ENCODE measurements at regions not wholly inside any gene's neighbourhood (a gene's known extent, or its start where the extent isn't known, plus 50 kb on each side); places are given as distances from the start of the nearest gene placed in this dataset.

DNA sequence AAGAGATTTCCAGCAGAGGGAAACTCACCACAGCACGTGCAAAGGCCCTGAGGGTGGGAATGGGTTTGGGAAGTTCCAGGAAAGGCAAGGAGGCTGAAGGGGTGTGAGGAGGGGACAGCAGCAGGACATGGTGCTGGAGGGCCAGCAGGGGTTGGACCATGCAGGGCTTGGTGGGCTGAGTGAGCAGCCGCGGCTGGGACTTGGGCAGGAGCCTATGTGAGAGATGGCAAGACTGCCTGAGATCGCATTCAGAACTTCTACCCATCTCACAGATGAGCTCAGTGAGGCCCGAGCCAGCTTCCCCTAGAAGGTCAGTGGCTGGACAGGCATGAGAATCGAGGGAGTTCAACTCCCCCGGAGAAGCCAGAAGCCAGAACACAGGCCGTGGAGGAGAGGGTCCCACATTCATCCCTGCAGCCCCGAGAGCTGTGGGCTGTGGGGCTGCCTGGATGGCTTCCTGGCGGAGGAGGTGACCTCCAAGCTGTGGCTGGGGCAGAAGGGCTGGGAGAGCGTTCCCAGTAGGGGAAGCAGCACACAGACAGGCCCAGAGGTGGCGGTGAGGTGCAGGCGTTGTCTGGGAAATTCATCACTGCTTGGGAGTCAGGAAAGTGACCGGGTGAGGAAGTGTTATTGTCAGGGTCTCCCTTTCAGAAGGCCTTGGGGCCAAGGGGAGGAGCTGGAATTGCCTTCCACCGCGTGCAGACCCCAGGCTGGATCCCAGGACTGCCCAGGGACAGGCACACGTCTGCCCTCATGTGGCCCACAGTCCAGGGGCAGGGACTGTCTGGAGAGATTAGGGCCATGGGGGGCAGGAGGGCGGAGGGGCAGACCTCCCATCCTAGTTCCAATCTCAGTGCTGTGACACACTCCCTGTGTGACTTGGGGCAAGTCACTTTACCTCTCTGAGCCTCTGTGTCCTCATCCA lies 103.8 kb downstream of the CEBPB start:
- H3K9ac ChIP-seq (ENCODE audit: low read depth in 1 of 2, low read length in 2 of 2) = no peak overlapping the region
- no peaks in the 10 kb centered on the region for H3K36me3 ChIP-seq (ENCODE audit: control insufficient read depth in 1 of 2, insufficient read depth in 2 of 2, low read length in 2 of 2)
- no peak overlapping the region for H3K27ac ChIP-seq (ENCODE audit: low read depth, low read length)
- no peaks in the 10 kb centered on the region for H3K27me3 ChIP-seq (ENCODE audit: control insufficient read depth in 1 of 2, insufficient read depth in 2 of 2, low read length in 2 of 2)
- H3K9me3 ChIP-seq (ENCODE audit: control insufficient read depth in 1 of 2, low read length in 2 of 2) = no peaks in the 10 kb centered on the region
- H3K4me3 ChIP-seq (ENCODE audit: low read depth in 1 of 2, low read length in 2 of 2) = no peak overlapping the region
- peaks cover 17 to 18% of the 10 kb centered on the region in 2 donors for H3K4me1 ChIP-seq (ENCODE audit: control insufficient read depth in 1 of 2, insufficient read depth in 2 of 2, low read length in 2 of 2)

DNA sequence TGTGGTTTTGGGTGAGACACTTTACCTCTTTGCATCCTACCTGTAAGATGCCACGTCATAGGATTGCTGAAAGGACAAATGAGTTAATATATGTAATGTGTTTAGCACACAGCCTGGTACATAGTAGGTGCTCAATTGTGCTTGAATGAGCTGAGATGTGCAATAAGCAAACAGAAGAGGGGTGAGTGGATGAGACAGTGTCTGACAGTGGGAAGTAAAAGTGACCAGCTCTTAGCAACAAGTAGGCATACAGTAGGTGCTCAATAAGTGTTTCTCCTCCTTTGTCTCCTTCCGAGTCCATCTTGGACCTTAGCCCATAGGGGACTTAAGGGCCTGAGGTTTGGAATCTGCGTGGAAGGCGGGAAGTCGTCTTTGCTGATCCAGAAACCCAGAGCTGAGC lies 104.7 kb downstream of the CEBPB start:
- H3K9ac ChIP-seq (ENCODE audit: low read depth in 1 of 2, low read length in 2 of 2) = no peak overlapping the region
- H3K9me3 ChIP-seq (ENCODE audit: control insufficient read depth in 1 of 2, low read length in 2 of 2) = no peaks in the 10 kb centered on the region
- no peaks in the 10 kb centered on the region for H3K27me3 ChIP-seq (ENCODE audit: control insufficient read depth in 1 of 2, insufficient read depth in 2 of 2, low read length in 2 of 2)
- H3K27ac ChIP-seq (ENCODE audit: low read depth, low read length) = no peak overlapping the region
- H3K36me3 ChIP-seq (ENCODE audit: control insufficient read depth in 1 of 2, insufficient read depth in 2 of 2, low read length in 2 of 2) = no peaks in the 10 kb centered on the region
- no peak overlapping the region for H3K4me3 ChIP-seq (ENCODE audit: low read depth in 1 of 2, low read length in 2 of 2)
- H3K4me1 ChIP-seq (ENCODE audit: control insufficient read depth in 1 of 2, insufficient read depth in 2 of 2, low read length in 2 of 2) = peaks cover 17 to 18% of the 10 kb centered on the region in 2 donors

DNA sequence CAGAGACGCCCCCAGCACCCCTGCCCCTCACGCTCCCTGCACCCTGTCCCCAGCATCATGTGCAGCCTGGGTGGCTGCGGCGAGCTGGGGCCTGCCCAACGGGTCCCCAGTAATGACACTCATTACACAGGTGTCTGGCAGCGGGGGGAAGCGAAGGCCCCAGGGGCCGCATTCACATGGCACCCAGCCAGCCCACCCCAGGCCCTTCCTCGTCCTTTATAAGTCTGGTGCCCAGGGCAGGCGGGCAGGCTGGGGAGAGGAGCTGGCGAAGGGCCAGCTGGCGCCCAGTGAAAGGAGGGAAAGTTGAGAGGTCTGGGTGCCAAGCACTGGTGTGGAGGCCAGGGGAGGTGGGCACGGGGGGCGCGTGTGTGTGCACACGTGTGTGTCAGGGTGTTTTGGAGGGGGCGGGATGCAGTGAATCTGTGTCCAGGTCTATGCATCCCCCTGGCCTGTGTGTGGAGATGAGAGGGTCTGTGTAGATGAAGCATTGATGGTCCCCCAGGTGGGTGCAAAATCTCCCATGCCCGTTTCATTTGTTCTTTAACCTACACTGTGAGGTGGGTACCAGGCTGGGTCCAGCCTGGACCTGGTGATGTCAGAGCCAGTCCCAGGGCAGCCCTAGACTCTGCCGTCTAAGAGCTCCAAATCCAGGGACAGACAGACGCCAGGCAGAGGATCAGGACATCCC lies 105.3 kb downstream of the CEBPB start:
- Histone ChIP-seq H3K36me3 (ENCODE audit: control insufficient read depth in 1 of 2, insufficient read depth in 2 of 2, low read length in 2 of 2) (no peaks in the 10 kb centered on the region), H3K27me3 (ENCODE audit: control insufficient read depth in 1 of 2, insufficient read depth in 2 of 2, low read length in 2 of 2) (no peaks in the 10 kb centered on the region), H3K4me1 (ENCODE audit: control insufficient read depth in 1 of 2, insufficient read depth in 2 of 2, low read length in 2 of 2) (peaks cover 17 to 18% of the 10 kb centered on the region in 2 donors), H3K9ac (ENCODE audit: low read depth in 1 of 2, low read length in 2 of 2) (no peak overlapping the region), H3K27ac (ENCODE audit: low read depth, low read length) (no peak overlapping the region), H3K4me3 (ENCODE audit: low read depth in 1 of 2, low read length in 2 of 2) (no peak overlapping the region), H3K9me3 (ENCODE audit: control insufficient read depth in 1 of 2, low read length in 2 of 2) (no peaks in the 10 kb centered on the region)

DNA sequence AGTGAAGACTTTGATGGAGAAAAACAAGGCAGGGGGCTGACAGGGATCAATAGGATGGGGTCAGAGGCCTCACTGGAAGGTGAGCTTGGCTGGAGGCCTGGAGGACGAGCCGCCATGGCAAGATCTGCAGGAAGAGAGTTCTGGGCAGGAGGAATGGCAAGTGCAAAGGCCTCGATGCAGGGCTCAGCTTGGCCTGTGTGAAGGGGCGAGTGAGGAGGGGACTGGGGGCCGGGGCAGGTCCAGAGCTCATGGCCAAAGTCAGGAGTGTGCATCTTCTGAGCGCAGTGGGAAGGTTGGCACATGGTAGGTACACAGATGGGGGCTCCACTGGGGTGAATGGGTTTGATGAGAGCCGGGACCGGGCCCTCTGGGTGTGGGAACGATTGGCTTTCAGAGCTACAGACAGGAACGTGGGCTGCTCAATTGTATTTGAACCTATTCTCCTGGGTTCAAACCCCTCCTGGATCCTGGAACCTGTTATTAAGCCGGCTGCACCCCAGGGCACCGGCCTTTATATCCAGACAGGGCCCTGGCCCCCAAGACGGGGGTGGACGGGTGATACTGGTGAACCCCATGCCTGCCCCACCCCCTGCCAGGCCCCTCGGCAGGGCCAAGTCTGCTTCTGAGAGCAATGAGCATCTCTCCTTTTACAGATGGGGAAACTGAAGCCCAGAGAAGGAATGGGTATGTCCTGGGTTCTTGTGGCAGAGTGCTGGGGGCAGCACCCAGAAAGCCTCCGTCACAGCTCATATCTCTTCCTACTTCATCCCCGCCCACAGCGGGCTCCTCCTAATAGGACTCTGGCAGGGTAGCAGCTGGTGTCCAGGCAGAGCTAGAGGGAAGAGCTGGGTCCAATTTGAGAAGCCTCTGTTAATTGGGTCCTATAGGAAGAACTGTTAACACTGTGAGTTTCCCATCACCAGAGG lies 106.1 kb downstream of the CEBPB start:
- H3K4me1 ChIP-seq (ENCODE audit: control insufficient read depth in 1 of 2, insufficient read depth in 2 of 2, low read length in 2 of 2) = peaks cover 17% of the 10 kb centered on the region in 2 donors
- H3K27ac ChIP-seq (ENCODE audit: low read depth, low read length) = no peak overlapping the region
- no peak overlapping the region for H3K9ac ChIP-seq (ENCODE audit: low read depth in 1 of 2, low read length in 2 of 2)
- no peaks in the 10 kb centered on the region for H3K9me3 ChIP-seq (ENCODE audit: control insufficient read depth in 1 of 2, low read length in 2 of 2)
- H3K27me3 ChIP-seq (ENCODE audit: control insufficient read depth in 1 of 2, insufficient read depth in 2 of 2, low read length in 2 of 2) = no peaks in the 10 kb centered on the region
- H3K36me3 ChIP-seq (ENCODE audit: control insufficient read depth in 1 of 2, insufficient read depth in 2 of 2, low read length in 2 of 2) = no peaks in the 10 kb centered on the region
- H3K4me3 ChIP-seq (ENCODE audit: low read depth in 1 of 2, low read length in 2 of 2) = no peak overlapping the region

DNA sequence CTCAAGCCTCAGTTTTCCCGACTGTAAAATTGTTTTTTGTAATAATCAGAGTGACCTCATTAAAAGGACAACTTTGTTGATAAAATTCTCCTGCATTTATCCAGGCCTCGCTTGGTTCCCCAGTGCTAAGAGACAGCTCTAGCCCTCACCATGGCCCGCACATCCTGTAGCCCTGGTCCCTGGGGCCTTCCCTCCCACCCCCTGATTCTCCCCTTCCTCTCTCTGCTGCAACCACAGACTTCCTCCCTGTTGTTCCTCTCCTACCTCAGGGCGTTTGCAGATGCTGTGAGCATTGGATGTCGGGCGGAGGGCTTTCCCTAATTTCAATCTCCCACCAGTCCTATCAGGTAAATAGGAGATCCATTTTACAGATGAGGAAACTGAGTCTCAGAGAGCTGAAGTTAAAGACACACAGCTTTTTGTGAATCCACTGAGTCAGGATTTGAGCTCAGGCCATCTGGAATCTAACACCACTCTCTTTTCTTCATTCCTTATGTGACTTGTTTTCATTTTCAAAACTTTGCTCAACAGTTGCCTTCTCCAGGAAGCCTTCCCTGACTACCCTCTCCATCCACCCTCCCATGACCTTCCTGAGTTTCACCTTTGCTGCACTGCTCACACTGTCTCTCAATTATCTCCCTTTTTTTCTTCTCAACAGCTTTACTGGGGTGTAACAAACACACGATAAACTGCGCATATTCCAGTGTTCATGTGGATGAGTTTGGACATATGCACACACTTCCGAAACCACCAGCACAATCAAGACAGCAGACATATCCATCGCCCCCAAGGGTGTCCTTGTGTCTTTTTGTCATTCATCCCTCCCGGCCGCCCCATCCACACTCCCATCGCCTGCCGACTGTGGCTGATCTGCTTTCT lies 107.1 kb downstream of the CEBPB start:
- Histone ChIP-seq H3K9ac (ENCODE audit: low read depth in 1 of 2, low read length in 2 of 2) (no peak overlapping the region), H3K27ac (ENCODE audit: low read depth, low read length) (no peak overlapping the region), H3K27me3 (ENCODE audit: control insufficient read depth in 1 of 2, insufficient read depth in 2 of 2, low read length in 2 of 2) (no peaks in the 10 kb centered on the region)

DNA sequence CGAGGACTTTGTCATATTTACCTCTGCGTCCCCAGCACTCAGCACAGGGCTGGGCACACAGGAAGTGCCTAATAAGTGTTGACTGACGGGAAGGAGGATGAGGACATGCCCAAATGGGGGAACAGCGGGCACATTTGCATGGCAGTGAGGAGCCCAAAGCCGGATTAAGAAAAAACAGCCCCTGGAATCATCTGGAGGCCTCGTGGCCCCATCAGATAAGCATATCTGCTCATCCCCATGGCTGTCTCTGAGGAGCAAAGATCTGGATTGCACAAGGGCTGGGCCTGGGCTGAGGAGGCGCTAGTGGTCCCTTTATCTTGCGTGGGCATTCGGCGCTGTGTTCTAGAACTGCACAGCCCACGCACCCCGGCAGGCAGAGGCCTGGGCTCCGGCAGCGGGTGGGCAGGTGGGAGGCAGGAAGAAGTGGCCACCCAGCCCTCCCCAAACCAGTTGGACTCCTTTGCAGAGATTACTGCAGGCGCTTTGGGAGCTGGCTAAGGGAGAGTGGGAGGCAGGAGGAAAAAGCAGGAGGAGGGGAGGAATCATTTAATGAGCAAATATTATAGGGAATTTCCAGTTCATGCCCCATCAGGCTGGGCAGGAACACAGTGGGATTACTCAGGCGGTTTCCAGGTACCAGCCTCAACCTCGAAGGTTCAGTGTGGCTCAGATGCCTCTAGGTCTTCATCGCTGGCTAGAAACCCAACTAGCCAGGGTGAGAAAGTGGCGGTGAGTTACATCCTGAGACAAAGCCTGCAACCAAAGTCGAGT lies 108.1 kb downstream of the CEBPB start:
- no peak overlapping the region for H3K4me3 ChIP-seq (ENCODE audit: low read depth in 1 of 2, low read length in 2 of 2)
- peaks cover 3 to 4% of the 10 kb centered on the region in 2 donors for H3K4me1 ChIP-seq (ENCODE audit: control insufficient read depth in 1 of 2, insufficient read depth in 2 of 2, low read length in 2 of 2)
- no peaks in the 10 kb centered on the region for H3K27me3 ChIP-seq (ENCODE audit: control insufficient read depth in 1 of 2, insufficient read depth in 2 of 2, low read length in 2 of 2)
- H3K9ac ChIP-seq (ENCODE audit: low read depth in 1 of 2, low read length in 2 of 2) = no peak overlapping the region
- no peak overlapping the region for H3K27ac ChIP-seq (ENCODE audit: low read depth, low read length)
- H3K36me3 ChIP-seq (ENCODE audit: control insufficient read depth in 1 of 2, insufficient read depth in 2 of 2, low read length in 2 of 2) = no peaks in the 10 kb centered on the region
- no peaks in the 10 kb centered on the region for H3K9me3 ChIP-seq (ENCODE audit: control insufficient read depth in 1 of 2, low read length in 2 of 2)

More for the DNA sequence above, 107.1 kb downstream of the CEBPB start:
- H3K4me3 ChIP-seq (ENCODE audit: low read depth in 1 of 2, low read length in 2 of 2) = no peak overlapping the region
- no peaks in the 10 kb centered on the region for H3K9me3 ChIP-seq (ENCODE audit: control insufficient read depth in 1 of 2, low read length in 2 of 2)
- H3K4me1 ChIP-seq (ENCODE audit: control insufficient read depth in 1 of 2, insufficient read depth in 2 of 2, low read length in 2 of 2) = peaks cover 7% of the 10 kb centered on the region in 2 donors
- no peaks in the 10 kb centered on the region for H3K36me3 ChIP-seq (ENCODE audit: control insufficient read depth in 1 of 2, insufficient read depth in 2 of 2, low read length in 2 of 2)

DNA sequence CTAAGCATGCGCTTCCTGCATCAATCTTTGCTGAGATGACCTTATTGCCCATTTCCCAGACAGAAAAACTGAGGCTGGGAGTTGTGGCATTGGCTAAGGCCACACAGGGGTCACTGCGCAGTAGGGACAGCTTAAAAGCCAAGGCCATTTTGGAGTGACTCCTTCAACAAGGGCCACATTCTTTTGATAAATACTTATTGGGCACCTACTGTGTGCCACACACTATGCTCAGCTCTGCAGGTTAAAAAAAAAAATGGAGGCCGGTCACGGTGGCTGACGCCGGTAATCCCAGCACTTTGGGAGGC lies 108.6 kb downstream of the CEBPB start:
- no peak overlapping the region for H3K4me3 ChIP-seq (ENCODE audit: low read depth in 1 of 2, low read length in 2 of 2)
- H3K27ac ChIP-seq (ENCODE audit: low read depth, low read length) = no peak overlapping the region
- H3K36me3 ChIP-seq (ENCODE audit: control insufficient read depth in 1 of 2, insufficient read depth in 2 of 2, low read length in 2 of 2) = no peaks in the 10 kb centered on the region
- H3K9ac ChIP-seq (ENCODE audit: low read depth in 1 of 2, low read length in 2 of 2) = no peak overlapping the region
- H3K9me3 ChIP-seq (ENCODE audit: control insufficient read depth in 1 of 2, low read length in 2 of 2) = no peaks in the 10 kb centered on the region
- peaks cover 8 to 9% of the 10 kb centered on the region in 2 donors for H3K4me1 ChIP-seq (ENCODE audit: control insufficient read depth in 1 of 2, insufficient read depth in 2 of 2, low read length in 2 of 2)
- no peaks in the 10 kb centered on the region for H3K27me3 ChIP-seq (ENCODE audit: control insufficient read depth in 1 of 2, insufficient read depth in 2 of 2, low read length in 2 of 2)

DNA sequence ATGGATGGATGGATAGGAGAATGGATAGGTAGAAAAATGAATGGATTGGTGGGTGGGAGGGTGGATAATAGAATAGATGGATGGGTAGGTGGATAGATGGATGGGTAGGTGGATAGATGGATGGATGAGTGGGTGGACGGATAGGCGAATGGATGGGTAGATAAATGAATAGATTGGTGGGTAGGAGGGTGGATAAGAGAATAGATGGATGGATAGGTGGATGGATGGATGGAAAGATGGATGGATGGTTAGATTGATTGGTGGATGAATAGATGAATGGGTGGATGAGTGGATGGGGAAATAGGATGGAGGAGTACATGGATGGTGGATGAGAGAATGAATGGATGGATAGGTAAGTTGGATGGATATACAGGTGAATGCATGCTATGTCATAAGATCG lies 110.5 kb downstream of the CEBPB start:
- peaks cover 27% of the 10 kb centered on the region in 2 donors for H3K4me1 ChIP-seq (ENCODE audit: control insufficient read depth in 1 of 2, insufficient read depth in 2 of 2, low read length in 2 of 2)

DNA sequence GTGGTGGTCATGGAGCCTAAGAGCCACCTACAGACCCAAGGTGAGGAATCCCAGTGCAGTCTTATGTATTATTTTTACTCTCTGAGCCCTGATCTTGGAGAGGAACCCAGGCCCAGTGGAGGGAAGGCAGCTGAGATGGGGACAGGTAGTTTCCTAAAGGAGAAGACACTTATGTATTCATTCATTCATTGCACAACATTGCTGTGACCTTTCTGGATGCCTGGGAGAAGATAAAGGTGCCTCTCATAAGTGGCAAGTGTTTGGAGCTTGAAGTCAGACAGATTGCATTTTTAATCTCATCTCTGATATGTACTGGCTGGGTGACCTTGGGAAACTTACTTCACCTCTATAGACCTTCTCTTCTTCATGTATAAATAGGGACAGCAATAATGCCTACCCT lies 111.1 kb downstream of the CEBPB start:
- H3K36me3 ChIP-seq (ENCODE audit: control insufficient read depth in 1 of 2, insufficient read depth in 2 of 2, low read length in 2 of 2) = no peaks in the 10 kb centered on the region
- H3K4me3 ChIP-seq (ENCODE audit: low read depth in 1 of 2, low read length in 2 of 2) = no peak overlapping the region
- no peaks in the 10 kb centered on the region for H3K27me3 ChIP-seq (ENCODE audit: control insufficient read depth in 1 of 2, insufficient read depth in 2 of 2, low read length in 2 of 2)
- peaks cover 33% of the 10 kb centered on the region in 2 donors for H3K4me1 ChIP-seq (ENCODE audit: control insufficient read depth in 1 of 2, insufficient read depth in 2 of 2, low read length in 2 of 2)
- no peak overlapping the region for H3K9ac ChIP-seq (ENCODE audit: low read depth in 1 of 2, low read length in 2 of 2)
- no peaks in the 10 kb centered on the region for H3K9me3 ChIP-seq (ENCODE audit: control insufficient read depth in 1 of 2, low read length in 2 of 2)
- no peak overlapping the region for H3K27ac ChIP-seq (ENCODE audit: low read depth, low read length)

More for the DNA sequence above, 110.5 kb downstream of the CEBPB start:
- no peak overlapping the region for H3K9ac ChIP-seq (ENCODE audit: low read depth in 1 of 2, low read length in 2 of 2)
- H3K9me3 ChIP-seq (ENCODE audit: control insufficient read depth in 1 of 2, low read length in 2 of 2) = no peaks in the 10 kb centered on the region
- H3K4me3 ChIP-seq (ENCODE audit: low read depth in 1 of 2, low read length in 2 of 2) = no peak overlapping the region
- H3K36me3 ChIP-seq (ENCODE audit: control insufficient read depth in 1 of 2, insufficient read depth in 2 of 2, low read length in 2 of 2) = no peaks in the 10 kb centered on the region
- H3K27me3 ChIP-seq (ENCODE audit: control insufficient read depth in 1 of 2, insufficient read depth in 2 of 2, low read length in 2 of 2) = no peaks in the 10 kb centered on the region
- H3K27ac ChIP-seq (ENCODE audit: low read depth, low read length) = no peak overlapping the region

Measured in duodenal mucosa (tissue), 2 donors.